Left renal pelvis (tissue), 4 donors: ENCODE measurements at regions not wholly inside any gene's neighbourhood (a gene's known extent, or its start where the extent isn't known, plus 50 kb on each side); places are given as distances from the start of the nearest gene placed in this dataset.

Source experiments
- DNase-seq, 4 donors: peaks; one replicate each; pipeline ENCODE4 v3.0.0-alpha.2; 2013; ENCODE audit warnings: low read depth in 4 of 4, low spot score in 3 of 4

- no peak for DNase-seq
Observed at GRCh38 chr7:16066805-16067459, 354.4 kb downstream of the CRPPA start.

GRCh38 chr7:16065939-16066338, 355.4 kb downstream of the CRPPA start:
- DNase-seq, result no peak

- peak in 1 of 4 donors; percentile 53 for DNase-seq
Observed at GRCh38 chr7:16063716-16064675, 357.3 kb downstream of the CRPPA start.

- DNase-seq, result no peak
Observed at GRCh38 chr7:16063221-16063620, 358.1 kb downstream of the CRPPA start.

GRCh38 chr7:16062269-16062668, 359.1 kb downstream of the CRPPA start:
- DNase-seq, result no peak

- no peak for DNase-seq
Observed at GRCh38 chr7:16061630-16062029, 359.7 kb downstream of the CRPPA start.

- DNase-seq, result no peak
Observed at GRCh38 chr7:16061011-16061410, 360.3 kb downstream of the CRPPA start.

GRCh38 chr7:16060502-16060901, 360.8 kb downstream of the CRPPA start:
- no peak for DNase-seq

GRCh38 chr7:16055263-16055976, 365.9 kb downstream of the CRPPA start:
- DNase-seq, result no peak

GRCh38 chr7:16051561-16052255, 365.2 kb upstream of the MEOX2 start:
- no peak for DNase-seq

GRCh38 chr7:16046041-16046440, 359.6 kb upstream of the MEOX2 start:
- DNase-seq, result no peak

- no peak for DNase-seq
Observed at GRCh38 chr7:16045296-16045695, 358.8 kb upstream of the MEOX2 start.

- DNase-seq, result no peak
Observed at GRCh38 chr7:16044645-16045044, 358.2 kb upstream of the MEOX2 start.

- DNase-seq, result no peak
Observed at GRCh38 chr7:16040346-16040745, 353.9 kb upstream of the MEOX2 start.

- DNase-seq, result no peak
Observed at GRCh38 chr7:16038906-16039305, 352.4 kb upstream of the MEOX2 start.

GRCh38 chr7:16035392-16035791, 348.9 kb upstream of the MEOX2 start:
- DNase-seq, result no peak

GRCh38 chr7:16034866-16035265, 348.4 kb upstream of the MEOX2 start:
- no peak for DNase-seq

- DNase-seq, result no peak
Observed at GRCh38 chr7:16034353-16034752, 347.9 kb upstream of the MEOX2 start.

GRCh38 chr7:16033233-16033632, 346.8 kb upstream of the MEOX2 start:
- DNase-seq, result no peak

- no peak for DNase-seq
Observed at GRCh38 chr7:16028636-16029035, 342.2 kb upstream of the MEOX2 start.

- peak in 1 of 4 donors; percentile 4 for DNase-seq
Observed at GRCh38 chr7:16028103-16028502, 341.6 kb upstream of the MEOX2 start.
